ENCODE measurements at regions not wholly inside any gene's neighbourhood (a gene's known extent, or its start where the extent isn't known, plus 50 kb on each side); places are given as distances from the start of the nearest gene placed in this dataset.

- no peak overlapping the region for H2BK5ac ChIP-seq (ENCODE audit: low read depth, low read length, poor library complexity)
- no peak overlapping the region for H3K18ac ChIP-seq (ENCODE audit: low read length)
- H3K9ac ChIP-seq (ENCODE audit: low read length), result no peak overlapping the region
- no peak overlapping the region for H4K91ac ChIP-seq (ENCODE audit: low read depth, low read length)
- H3K4me1 ChIP-seq (ENCODE audit: control insufficient read depth in 1 of 2, insufficient read depth in 2 of 2, low read length in 2 of 2), result peaks cover 8 to 10% of the 10 kb centered on the region in 2 experiments
- peaks cover 8% of the 10 kb centered on the region for H3K79me1 ChIP-seq (ENCODE audit: low read length)
- H2AFZ ChIP-seq (ENCODE audit: insufficient read depth, low read length, poor library complexity), result no peak overlapping the region
- H3K4ac ChIP-seq (ENCODE audit: low read depth, low read length), result no peak overlapping the region
- H3K14ac ChIP-seq (ENCODE audit: low read length), result no peak overlapping the region
- no peak overlapping the region for H3K4me2 ChIP-seq (ENCODE audit: low read length)
- no peak overlapping the region for H4K12ac ChIP-seq (ENCODE audit: low read depth, low read length)
- H4K8ac ChIP-seq (ENCODE audit: low read depth, low read length), result no peak overlapping the region
- DNase-seq, result no peak
- no peak overlapping the region for H2BK120ac ChIP-seq (ENCODE audit: insufficient read depth, low read length, poor library complexity)
- no peaks in the 10 kb centered on the region for H3K27me3 ChIP-seq (ENCODE audit: insufficient read depth, low read length)
- H3K9me3 ChIP-seq (ENCODE audit: insufficient read depth, low read depth, low read length), result no peaks in the 10 kb centered on the region
- no CpG with 5 or more reads among the region's 4 CpGs for WGBS (ENCODE audit: extremely low coverage, insufficient coverage, insufficient read length)
- H3K27ac ChIP-seq (ENCODE audit: low read depth, low read length), result no peak overlapping the region
- H3K79me2 ChIP-seq (ENCODE audit: control insufficient read depth, insufficient read depth, low read length, poor library complexity), result no peaks in the 10 kb centered on the region
- H2AK5ac ChIP-seq (ENCODE audit: low read length), result no peak overlapping the region
- H3K36me3 ChIP-seq (ENCODE audit: control insufficient read depth in 1 of 2, insufficient read depth in 2 of 2, low read length in 2 of 2), result no peaks in the 10 kb centered on the region
- H2BK12ac ChIP-seq (ENCODE audit: low read length), result no peak overlapping the region
- H3K4me3 ChIP-seq (ENCODE audit: low read depth, low read length), result no peak overlapping the region
- H3K23ac ChIP-seq (ENCODE audit: low read length), result no peak overlapping the region
Measured at GRCh38 chr14:71474301-71475265, 457.6 kb upstream of the RGS6 start.

DNA sequence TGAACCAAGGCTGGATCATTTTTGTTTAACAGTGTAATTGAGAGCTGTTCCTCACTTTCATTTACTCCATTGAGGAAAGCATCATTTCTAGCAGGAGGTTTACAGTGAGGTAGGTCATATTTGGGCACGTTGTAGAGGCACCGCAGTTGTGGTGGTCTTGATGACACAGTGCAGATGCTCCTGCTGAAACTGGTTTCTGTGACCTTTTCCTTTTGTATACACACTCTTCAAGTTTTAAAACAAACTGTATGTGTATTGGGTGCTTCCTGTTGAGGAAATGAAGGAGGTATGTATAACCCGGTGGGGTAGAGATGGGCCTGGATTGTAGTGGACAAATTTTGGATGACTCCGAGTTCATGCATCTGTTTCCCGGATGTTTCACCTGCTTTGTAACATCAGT lies 456.3 kb upstream of the RGS6 start:
- H2AFZ ChIP-seq (ENCODE audit: insufficient read depth, low read length, poor library complexity), result no peak overlapping the region
- H2BK120ac ChIP-seq (ENCODE audit: insufficient read depth, low read length, poor library complexity), result no peak overlapping the region
- no peak overlapping the region for H3K23ac ChIP-seq (ENCODE audit: low read length)
- H3K79me1 ChIP-seq (ENCODE audit: low read length), result peaks cover 7% of the 10 kb centered on the region
- H2BK5ac ChIP-seq (ENCODE audit: low read depth, low read length, poor library complexity), result no peak overlapping the region
- WGBS (ENCODE audit: extremely low coverage, insufficient coverage, insufficient read length), result no CpG with 5 or more reads among the region's 5 CpGs
- H4K91ac ChIP-seq (ENCODE audit: low read depth, low read length), result no peak overlapping the region
- H3K36me3 ChIP-seq (ENCODE audit: control insufficient read depth in 1 of 2, insufficient read depth in 2 of 2, low read length in 2 of 2), result no peaks in the 10 kb centered on the region
- H3K4ac ChIP-seq (ENCODE audit: low read depth, low read length), result no peak overlapping the region
- peaks cover 8 to 9% of the 10 kb centered on the region in 2 experiments for H3K4me1 ChIP-seq (ENCODE audit: control insufficient read depth in 1 of 2, insufficient read depth in 2 of 2, low read length in 2 of 2)
- H3K14ac ChIP-seq (ENCODE audit: low read length), result no peak overlapping the region
- no peak overlapping the region for H2BK12ac ChIP-seq (ENCODE audit: low read length)
- no peak overlapping the region for H4K12ac ChIP-seq (ENCODE audit: low read depth, low read length)
- no peaks in the 10 kb centered on the region for H3K79me2 ChIP-seq (ENCODE audit: control insufficient read depth, insufficient read depth, low read length, poor library complexity)
- no peaks in the 10 kb centered on the region for H3K27me3 ChIP-seq (ENCODE audit: insufficient read depth, low read length)
- H3K9me3 ChIP-seq (ENCODE audit: insufficient read depth, low read depth, low read length), result no peaks in the 10 kb centered on the region
- H3K9ac ChIP-seq (ENCODE audit: low read length), result no peak overlapping the region
- H3K4me2 ChIP-seq (ENCODE audit: low read length), result no peak overlapping the region
- no peak for DNase-seq
- H4K8ac ChIP-seq (ENCODE audit: low read depth, low read length), result no peak overlapping the region
- no peak overlapping the region for H2AK5ac ChIP-seq (ENCODE audit: low read length)
- no peak overlapping the region for H3K4me3 ChIP-seq (ENCODE audit: low read depth, low read length)
- no peak overlapping the region for H3K27ac ChIP-seq (ENCODE audit: low read depth, low read length)
- H3K18ac ChIP-seq (ENCODE audit: low read length), result no peak overlapping the region

DNA sequence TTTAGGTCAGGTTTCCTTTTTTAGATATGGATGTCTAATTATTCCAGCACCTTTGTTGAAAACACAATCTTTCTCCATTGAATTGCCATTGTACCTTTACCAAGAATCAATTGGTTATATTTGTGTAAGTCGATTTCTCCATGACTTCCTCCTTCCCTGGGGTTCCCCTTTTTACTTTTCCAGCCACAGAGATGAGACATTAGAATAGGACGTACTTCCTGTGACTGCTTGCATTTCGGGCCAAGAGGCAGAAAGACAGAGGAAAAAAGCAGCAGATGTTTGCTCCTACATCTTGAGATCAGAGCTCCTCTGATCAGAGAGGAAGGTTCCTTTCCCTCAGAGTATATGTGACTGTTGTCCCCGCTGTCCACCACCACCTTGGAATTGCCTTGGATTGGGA lies 453.7 kb upstream of the RGS6 start:
- Histone ChIP-seq H4K91ac (ENCODE audit: low read depth, low read length) (no peak overlapping the region), H3K79me2 (ENCODE audit: control insufficient read depth, insufficient read depth, low read length, poor library complexity) (no peaks in the 10 kb centered on the region), H3K4ac (ENCODE audit: low read depth, low read length) (no peak overlapping the region), H3K23ac (ENCODE audit: low read length) (no peak overlapping the region), H3K27me3 (ENCODE audit: insufficient read depth, low read length) (no peaks in the 10 kb centered on the region), H2BK120ac (ENCODE audit: insufficient read depth, low read length, poor library complexity) (no peak overlapping the region), H2BK12ac (ENCODE audit: low read length) (no peak overlapping the region), H4K12ac (ENCODE audit: low read depth, low read length) (no peak overlapping the region), H3K14ac (ENCODE audit: low read length) (no peak overlapping the region), H4K8ac (ENCODE audit: low read depth, low read length) (no peak overlapping the region), H3K9ac (ENCODE audit: low read length) (no peak overlapping the region), H2BK5ac (ENCODE audit: low read depth, low read length, poor library complexity) (no peak overlapping the region), H3K79me1 (ENCODE audit: low read length) (no peaks in the 10 kb centered on the region), H3K36me3 (ENCODE audit: control insufficient read depth in 1 of 2, insufficient read depth in 2 of 2, low read length in 2 of 2) (no peaks in the 10 kb centered on the region), H3K4me3 (ENCODE audit: low read depth, low read length) (no peak overlapping the region), H3K18ac (ENCODE audit: low read length) (no peak overlapping the region), H2AFZ (ENCODE audit: insufficient read depth, low read length, poor library complexity) (no peak overlapping the region), H3K9me3 (ENCODE audit: insufficient read depth, low read depth, low read length) (no peaks in the 10 kb centered on the region), H3K4me1 (ENCODE audit: control insufficient read depth in 1 of 2, insufficient read depth in 2 of 2, low read length in 2 of 2) (no peaks in the 10 kb centered on the region), H3K27ac (ENCODE audit: low read depth, low read length) (no peak overlapping the region), H3K4me2 (ENCODE audit: low read length) (no peak overlapping the region), H2AK5ac (ENCODE audit: low read length) (no peak overlapping the region)
- DNase-seq, result peak in 1 of 2 donors; percentile 30
- WGBS (ENCODE audit: extremely low coverage, insufficient coverage, insufficient read length), result no CpG with 5 or more reads among the region's 4 CpGs

GRCh38 chr14:71481021-71481654 lies 451.1 kb upstream of the RGS6 start:
- Histone ChIP-seq H2BK120ac (ENCODE audit: insufficient read depth, low read length, poor library complexity) (no peak overlapping the region), H3K23ac (ENCODE audit: low read length) (no peak overlapping the region), H2BK12ac (ENCODE audit: low read length) (no peak overlapping the region), H3K9ac (ENCODE audit: low read length) (no peak overlapping the region), H2AFZ (ENCODE audit: insufficient read depth, low read length, poor library complexity) (no peak overlapping the region), H3K4me1 (ENCODE audit: control insufficient read depth in 1 of 2, insufficient read depth in 2 of 2, low read length in 2 of 2) (no peaks in the 10 kb centered on the region), H3K27ac (ENCODE audit: low read depth, low read length) (no peak overlapping the region), H4K91ac (ENCODE audit: low read depth, low read length) (no peak overlapping the region), H3K79me2 (ENCODE audit: control insufficient read depth, insufficient read depth, low read length, poor library complexity) (no peaks in the 10 kb centered on the region), H4K12ac (ENCODE audit: low read depth, low read length) (no peak overlapping the region), H3K18ac (ENCODE audit: low read length) (peak overlapping the region; percentile 85), H3K4ac (ENCODE audit: low read depth, low read length) (no peak overlapping the region), H3K27me3 (ENCODE audit: insufficient read depth, low read length) (no peaks in the 10 kb centered on the region), H3K14ac (ENCODE audit: low read length) (no peak overlapping the region), H2AK5ac (ENCODE audit: low read length) (no peak overlapping the region), H3K4me2 (ENCODE audit: low read length) (no peak overlapping the region), H4K8ac (ENCODE audit: low read depth, low read length) (no peak overlapping the region), H3K9me3 (ENCODE audit: insufficient read depth, low read depth, low read length) (no peaks in the 10 kb centered on the region), H2BK5ac (ENCODE audit: low read depth, low read length, poor library complexity) (no peak overlapping the region), H3K79me1 (ENCODE audit: low read length) (no peaks in the 10 kb centered on the region), H3K36me3 (ENCODE audit: control insufficient read depth in 1 of 2, insufficient read depth in 2 of 2, low read length in 2 of 2) (no peaks in the 10 kb centered on the region), H3K4me3 (ENCODE audit: low read depth, low read length) (no peak overlapping the region)
- DNase-seq, result no peak
- WGBS (ENCODE audit: extremely low coverage, insufficient coverage, insufficient read length), result no CpG with 5 or more reads among the region's 4 CpGs
